ENCODE measurements at regions not wholly inside any gene's neighbourhood (a gene's known extent, or its start where the extent isn't known, plus 50 kb on each side); places are given as distances from the start of the nearest gene placed in this dataset.

DNA sequence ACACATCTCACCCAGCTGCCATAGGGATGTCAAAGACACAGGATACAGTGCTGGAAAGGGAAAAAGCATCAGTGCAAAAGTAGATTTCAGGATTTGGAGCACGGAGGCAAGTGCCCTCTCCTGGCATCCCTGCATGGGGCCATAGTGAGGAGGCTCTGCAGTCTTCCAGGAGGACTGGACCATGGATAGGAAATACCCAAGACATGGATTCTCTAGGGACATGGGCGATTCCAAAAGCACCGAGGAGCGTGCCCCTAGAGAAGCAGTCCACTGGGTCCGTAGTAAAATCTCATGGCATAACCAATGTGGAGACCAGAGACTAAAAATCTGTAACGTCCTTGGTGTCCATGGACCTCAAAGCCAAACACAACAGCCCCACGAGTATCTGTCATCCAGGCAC lies 818.2 kb downstream of the KCNJ18 start:
- intact Hi-C loops (cut with DNase I), result no loop called here
- Histone ChIP-seq H3K27me3 (replicated peaks; ENCODE audit: insufficient read depth) (no peaks in the 10 kb centered on the region), H3K27ac (no peak overlapping the region), H3K4me1 (replicated peaks) (no peaks in the 10 kb centered on the region), H3K36me3 (no peaks in the 10 kb centered on the region), H3K9me3 (no peaks in the 10 kb centered on the region), H3K4me3 (no peak overlapping the region)
- WGBS, result 55% methylated on average over 7 of the region's 7 CpGs
- DNase-seq (ENCODE audit: low spot score), result no peak
- TF ChIP-seq POLR2A (IDR thresholded peaks at IDR 0.05), result no peak
- TF ChIP-seq, protein P1, sequence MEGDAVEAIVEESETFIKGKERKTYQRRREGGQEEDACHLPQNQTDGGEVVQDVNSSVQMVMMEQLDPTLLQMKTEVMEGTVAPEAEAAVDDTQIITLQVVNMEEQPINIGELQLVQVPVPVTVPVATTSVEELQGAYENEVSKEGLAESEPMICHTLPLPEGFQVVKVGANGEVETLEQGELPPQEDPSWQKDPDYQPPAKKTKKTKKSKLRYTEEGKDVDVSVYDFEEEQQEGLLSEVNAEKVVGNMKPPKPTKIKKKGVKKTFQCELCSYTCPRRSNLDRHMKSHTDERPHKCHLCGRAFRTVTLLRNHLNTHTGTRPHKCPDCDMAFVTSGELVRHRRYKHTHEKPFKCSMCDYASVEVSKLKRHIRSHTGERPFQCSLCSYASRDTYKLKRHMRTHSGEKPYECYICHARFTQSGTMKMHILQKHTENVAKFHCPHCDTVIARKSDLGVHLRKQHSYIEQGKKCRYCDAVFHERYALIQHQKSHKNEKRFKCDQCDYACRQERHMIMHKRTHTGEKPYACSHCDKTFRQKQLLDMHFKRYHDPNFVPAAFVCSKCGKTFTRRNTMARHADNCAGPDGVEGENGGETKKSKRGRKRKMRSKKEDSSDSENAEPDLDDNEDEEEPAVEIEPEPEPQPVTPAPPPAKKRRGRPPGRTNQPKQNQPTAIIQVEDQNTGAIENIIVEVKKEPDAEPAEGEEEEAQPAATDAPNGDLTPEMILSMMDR (IDR thresholded peaks at IDR 0.05), result no peak
- no peak for TF ChIP-seq POLR2AphosphoS5 (IDR thresholded peaks at IDR 0.05)

- Histone ChIP-seq H3K4me3 (no peak overlapping the region), H3K27me3 (replicated peaks; ENCODE audit: insufficient read depth) (no peaks in the 10 kb centered on the region), H3K9me3 (no peaks in the 10 kb centered on the region), H3K27ac (no peak overlapping the region), H3K36me3 (no peaks in the 10 kb centered on the region), H3K4me1 (replicated peaks) (no peaks in the 10 kb centered on the region)
- TF ChIP-seq POLR2AphosphoS5 (IDR thresholded peaks at IDR 0.05), result no peak
- TF ChIP-seq, protein P1 (IDR thresholded peaks at IDR 0.05), result no peak
- no peak for TF ChIP-seq POLR2A (IDR thresholded peaks at IDR 0.05)
- no peak for DNase-seq (ENCODE audit: low spot score)
- intact Hi-C loops (cut with DNase I), result no loop called here
- 83% methylated on average over 1 of the region's 1 CpG for WGBS
Measured at GRCh38 chr17:22511431-22511830, 819.1 kb downstream of the KCNJ18 start.

DNA sequence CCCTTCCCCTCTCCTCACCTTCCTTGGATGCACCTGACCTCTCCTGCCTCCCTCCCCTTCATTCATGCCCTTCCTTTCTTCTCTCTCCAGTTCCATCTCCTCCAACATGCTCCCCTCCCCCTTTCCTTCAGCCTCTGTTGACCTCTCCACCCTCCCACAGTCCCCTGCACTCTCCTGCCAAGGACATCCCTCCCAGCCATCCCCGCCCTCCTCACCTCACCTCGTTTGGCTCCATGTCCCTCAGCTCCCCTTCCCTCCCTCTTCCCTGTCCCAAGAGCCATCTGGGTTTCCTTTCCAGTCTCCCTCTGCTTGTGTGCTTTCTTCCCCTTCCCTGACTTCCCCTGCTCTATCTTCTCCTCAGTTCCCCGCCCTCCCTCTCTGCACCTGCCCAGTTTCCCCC lies 819.7 kb downstream of the KCNJ18 start:
- Histone ChIP-seq H3K4me1 (replicated peaks) (no peaks in the 10 kb centered on the region), H3K27me3 (replicated peaks; ENCODE audit: insufficient read depth) (no peaks in the 10 kb centered on the region), H3K36me3 (no peaks in the 10 kb centered on the region), H3K27ac (no peak overlapping the region), H3K4me3 (no peak overlapping the region), H3K9me3 (no peaks in the 10 kb centered on the region)
- 75% methylated on average over 3 of the region's 3 CpGs for WGBS
- DNase-seq (ENCODE audit: low spot score), result no peak
- intact Hi-C loops (cut with DNase I), result no loop called here
- TF ChIP-seq, protein P1 (IDR thresholded peaks at IDR 0.05), result no peak
- no peak for TF ChIP-seq POLR2AphosphoS5 (IDR thresholded peaks at IDR 0.05)
- TF ChIP-seq POLR2A (IDR thresholded peaks at IDR 0.05), result no peak

- TF ChIP-seq, protein P1 (IDR thresholded peaks at IDR 0.05), result no peak
- TF ChIP-seq POLR2A (IDR thresholded peaks at IDR 0.05) (no peak), POLR2AphosphoS5 (IDR thresholded peaks at IDR 0.05) (no peak)
- no peaks in the 10 kb centered on the region for H3K9me3 ChIP-seq
- DNase-seq (ENCODE audit: low spot score), result no peak
- no peaks in the 10 kb centered on the region for H3K27me3 ChIP-seq (replicated peaks; ENCODE audit: insufficient read depth)
- intact Hi-C loops (cut with DNase I), result no loop called here
- H3K36me3 ChIP-seq, result no peaks in the 10 kb centered on the region
- no peaks in the 10 kb centered on the region for H3K4me1 ChIP-seq (replicated peaks)
- no peak overlapping the region for H3K27ac ChIP-seq
- 90% methylated on average over 6 of the region's 6 CpGs for WGBS
- H3K4me3 ChIP-seq, result no peak overlapping the region
Measured at GRCh38 chr17:22512506-22512905, 820.2 kb downstream of the KCNJ18 start.

- Histone ChIP-seq H3K27ac (no peak overlapping the region), H3K4me1 (replicated peaks) (no peaks in the 10 kb centered on the region), H3K4me3 (no peak overlapping the region), H3K9me3 (no peaks in the 10 kb centered on the region), H3K27me3 (replicated peaks; ENCODE audit: insufficient read depth) (no peaks in the 10 kb centered on the region), H3K36me3 (no peaks in the 10 kb centered on the region)
- TF ChIP-seq, protein P1 (IDR thresholded peaks at IDR 0.05), result no peak
- TF ChIP-seq POLR2AphosphoS5 (IDR thresholded peaks at IDR 0.05), result no peak
- TF ChIP-seq POLR2A (IDR thresholded peaks at IDR 0.05), result no peak
- DNase-seq (ENCODE audit: low spot score), result no peak
- WGBS, result 72% methylated on average over 21 of the region's 21 CpGs
- intact Hi-C loops (cut with DNase I), result no loop called here
Measured at GRCh38 chr17:22512997-22513538, 820.7 kb downstream of the KCNJ18 start.
